ENCODE measurements at regions not wholly inside any gene's neighbourhood (a gene's known extent, or its start where the extent isn't known, plus 50 kb on each side); places are given as distances from the start of the nearest gene placed in this dataset.

GRCh38 chr7:41834805-41835694 is 132.2 kb upstream of the INHBA start:
- no peak for TF ChIP-seq CTCF (conservative IDR thresholded peaks at IDR 0.05)
- DNase-seq (ENCODE audit: low read depth, low spot score) = no peak
- no peaks in the 10 kb centered on the region for H3K27me3 Mint-ChIP-seq (ENCODE audit: low read depth)
- H3K4me3 Mint-ChIP-seq = no peak overlapping the region
- H3K36me3 Mint-ChIP-seq (ENCODE audit: low read depth) = peaks cover 6% of the 10 kb centered on the region
- peaks cover 22% of the 10 kb centered on the region for H3K4me1 Mint-ChIP-seq
- no peak overlapping the region for H3K27ac Mint-ChIP-seq (ENCODE audit: unreplicated experiment)
- peaks cover 22% of the 10 kb centered on the region for H3K9me3 Mint-ChIP-seq

- H3K36me3 Mint-ChIP-seq (ENCODE audit: low read depth) = peaks cover 6% of the 10 kb centered on the region
- H3K27ac Mint-ChIP-seq (ENCODE audit: unreplicated experiment) = no peak overlapping the region
- no peak for TF ChIP-seq CTCF (conservative IDR thresholded peaks at IDR 0.05)
- H3K27me3 Mint-ChIP-seq (ENCODE audit: low read depth) = no peaks in the 10 kb centered on the region
- no peak for DNase-seq (ENCODE audit: low read depth, low spot score)
- H3K4me1 Mint-ChIP-seq = peaks cover 17% of the 10 kb centered on the region
- H3K4me3 Mint-ChIP-seq = no peak overlapping the region
- H3K9me3 Mint-ChIP-seq = peaks cover 16% of the 10 kb centered on the region
Measured at GRCh38 chr7:41832941-41833340, 130.1 kb upstream of the INHBA start.

- Mint-ChIP-seq H3K4me1 (peaks cover 14% of the 10 kb centered on the region), H3K4me3 (no peak overlapping the region), H3K27ac (ENCODE audit: unreplicated experiment) (no peak overlapping the region), H3K9me3 (peaks cover 19% of the 10 kb centered on the region), H3K27me3 (ENCODE audit: low read depth) (no peaks in the 10 kb centered on the region), H3K36me3 (ENCODE audit: low read depth) (peaks cover 6% of the 10 kb centered on the region)
- TF ChIP-seq CTCF (conservative IDR thresholded peaks at IDR 0.05) = no peak
- no peak for DNase-seq (ENCODE audit: low read depth, low spot score)
Measured at GRCh38 chr7:41830271-41830670, 127.4 kb upstream of the INHBA start.

GRCh38 chr7:41828911-41829310 is 126.0 kb upstream of the INHBA start:
- H3K36me3 Mint-ChIP-seq (ENCODE audit: low read depth) = peaks cover 6% of the 10 kb centered on the region
- peaks cover 19% of the 10 kb centered on the region for H3K9me3 Mint-ChIP-seq
- H3K27ac Mint-ChIP-seq (ENCODE audit: unreplicated experiment) = no peak overlapping the region
- no peak for TF ChIP-seq CTCF (conservative IDR thresholded peaks at IDR 0.05)
- DNase-seq (ENCODE audit: low read depth, low spot score) = no peak
- no peaks in the 10 kb centered on the region for H3K27me3 Mint-ChIP-seq (ENCODE audit: low read depth)
- H3K4me1 Mint-ChIP-seq = peaks cover 13% of the 10 kb centered on the region
- no peak overlapping the region for H3K4me3 Mint-ChIP-seq

GRCh38 chr7:41826641-41827040 is 123.8 kb upstream of the INHBA start:
- Mint-ChIP-seq H3K4me3 (no peak overlapping the region), H3K4me1 (no peaks in the 10 kb centered on the region), H3K9me3 (peaks cover 10% of the 10 kb centered on the region), H3K36me3 (ENCODE audit: low read depth) (peaks cover 3% of the 10 kb centered on the region), H3K27me3 (ENCODE audit: low read depth) (no peaks in the 10 kb centered on the region), H3K27ac (ENCODE audit: unreplicated experiment) (no peak overlapping the region)
- no peak for DNase-seq (ENCODE audit: low read depth, low spot score)
- TF ChIP-seq CTCF (conservative IDR thresholded peaks at IDR 0.05) = no peak

Data from neural crest cell (in vitro differentiated cells).